A549 (cell line): ENCODE measurements at regions not wholly inside any gene's neighbourhood (a gene's known extent, or its start where the extent isn't known, plus 50 kb on each side); places are given as distances from the start of the nearest gene placed in this dataset.

ENCODE experiments used
- EP300 ChIP-seq, 2 experiments: fragments of >200 bp; sonication (Bioruptor Twin); formaldehyde crosslinking; IDR thresholded peaks; 2 replicates in 1 of 2; 3 replicates in 1 of 2; pipeline ENCODE4 v1.6.1; 2016 to 2017
- PHF8 ChIP-seq: fragments of 200-600 bp; sonication (generic); IDR thresholded peaks from 2 replicates; pipeline ENCODE4 v1.6.1; 2016; ENCODE audit warnings: low read depth, mild to moderate bottlenecking, antibody characterized with exemption, moderate library complexity, borderline replicate concordance
- POLR2AphosphoS2 ChIP-seq: conservative IDR thresholded peaks from 2 replicates; pipeline ENCODE4 v1.6.1; 2012; ENCODE audit warnings: low read length, improper control_type of control experiment, inconsistent platforms
- RAD21 ChIP-seq, 2 experiments: fragments of >200 bp in 1 of 2; sonication (Bioruptor Twin) in 1 of 2; formaldehyde crosslinking in 1 of 2; IDR thresholded peaks in 1 of 2; conservative IDR thresholded peaks in 1 of 2; 2 replicates in 1 of 2; 3 replicates in 1 of 2; pipeline ENCODE4 v1.6.1; 2012 to 2018; ENCODE audit warnings: inconsistent platforms in 1 of 2
- RFX5 ChIP-seq: fragments of 450-650 bp; IDR thresholded peaks from 2 replicates; pipeline ENCODE4 v1.7.1; 2014; ENCODE audit warnings: antibody characterized with exemption, mild to moderate bottlenecking, moderate library complexity
- SREBF2 ChIP-seq: fragments of 450-650 bp; IDR thresholded peaks from 2 replicates; pipeline ENCODE4 v1.6.1; 2014; ENCODE audit warnings: mild to moderate bottlenecking, moderate library complexity
- ZFP36 ChIP-seq: fragments of 450-650 bp; IDR thresholded peaks from 2 replicates; pipeline ENCODE4 v1.6.1; 2014; ENCODE audit warnings: borderline replicate concordance; ENCODE audit not compliant: partially characterized antibody
- ZNF302 ChIP-seq: fragments of 250-450 bp; sonication (Bioruptor Pico); IDR thresholded peaks from 2 replicates; pipeline ENCODE4 v1.9.0; 2021; ENCODE audit warnings: inconsistent platforms, mild to moderate bottlenecking, moderate library complexity

- TF ChIP-seq EP300 (IDR thresholded peaks at IDR 0.05) (no peak), SREBF2 (no peak), POLR2AphosphoS2 (no peak), RAD21 (conservative IDR thresholded peaks at IDR 0.05 in 1 of 2, IDR thresholded peaks at IDR 0.05 in 1 of 2) (no peak), PHF8 (no peak), RFX5 (no peak), ZNF302 (CRISPR knock-in tag) (no peak), ZFP36 (no peak)
Measured at GRCh38 chr3:113151461-113152031, 59.8 kb upstream of the BOC start.
